Vagina (tissue), 2 donors: ENCODE measurements at regions not wholly inside any gene's neighbourhood (a gene's known extent, or its start where the extent isn't known, plus 50 kb on each side); places are given as distances from the start of the nearest gene placed in this dataset.

ENCODE experiments used
- DNase-seq, 2 donors: peaks; one replicate each; pipeline ENCODE4 v3.0.0-alpha.2; 2017; ENCODE audit errors: extremely low spot score in 2 of 2
- H3K27ac ChIP-seq: fragments of 200-600 bp; sonication (generic); one replicate; pipeline ENCODE4 v1.5.1; 2019
- H3K27me3 ChIP-seq: fragments of 200-600 bp; sonication (generic); one replicate; pipeline ENCODE4 v1.5.1; 2019
- H3K36me3 ChIP-seq, 2 donors: fragments of 200-600 bp; sonication (generic); one replicate each; pipeline ENCODE4 v1.5.1; 2017 to 2019
- H3K4me1 ChIP-seq: fragments of 200-600 bp; sonication (generic); one replicate; pipeline ENCODE4 v1.5.1; 2019
- H3K4me3 ChIP-seq, 2 donors: fragments of 200-600 bp; sonication (generic); 1 replicate in 1 of 2; 2 replicates in 1 of 2; pipeline ENCODE4 v1.5.1; 2016 to 2019
- H3K9me3 ChIP-seq: fragments of 200-600 bp; sonication (generic); one replicate; pipeline ENCODE4 v1.5.1; 2019
- CTCF ChIP-seq, 3 experiments: fragments of 450-650 bp in 2 of 3; fragments of 200-600 bp in 1 of 3; sonication (generic) in 1 of 3; IDR thresholded peaks; one replicate each; pipeline ENCODE4 v1.5.1; 2017 to 2019; ENCODE audit warnings: antibody characterized with exemption in 3 of 3, mild to moderate bottlenecking in 2 of 3, moderate library complexity in 2 of 3
- POLR2A ChIP-seq, 2 donors: fragments of 450-650 bp; IDR thresholded peaks; one replicate each; pipeline ENCODE4 v1.6.1; 2017; ENCODE audit warnings: antibody characterized with exemption in 2 of 2, mild to moderate bottlenecking in 2 of 2, moderate library complexity in 2 of 2
- POLR2AphosphoS5 ChIP-seq, 2 donors: sonication (generic); formaldehyde crosslinking; IDR thresholded peaks; one replicate each; pipeline ENCODE4 v1.9.0; 2017; ENCODE audit warnings: antibody characterized with exemption in 2 of 2, mild to moderate bottlenecking in 2 of 2, low read depth in 1 of 2; ENCODE audit not compliant: insufficient read depth in 1 of 2
- intact Hi-C: fragments of 100-400 bp; cut with DNase I; formaldehyde crosslinking; loops from one replicate; pipeline ENCODE4 v1.15.1; 2023

- TF ChIP-seq POLR2AphosphoS5 (IDR thresholded peaks at IDR 0.05; ENCODE audit: insufficient read depth in 1 of 2, low read depth in 1 of 2) (no peak), POLR2A (IDR thresholded peaks at IDR 0.05) (no peak), CTCF (IDR thresholded peaks at IDR 0.05) (no peak)
- no peak overlapping the region for H3K27ac ChIP-seq
- intact Hi-C loops, result no loop called here
Measured at GRCh38 chr10:4390219-4390618, 435.8 kb upstream of the AKR1E2 start.

GRCh38 chr10:4385231-4385870, 440.7 kb upstream of the AKR1E2 start:
- TF ChIP-seq POLR2AphosphoS5 (IDR thresholded peaks at IDR 0.05; ENCODE audit: insufficient read depth in 1 of 2, low read depth in 1 of 2), result no peak
- H3K27me3 ChIP-seq, result no peaks in the 10 kb centered on the region
- H3K9me3 ChIP-seq, result no peaks in the 10 kb centered on the region
- H3K36me3 ChIP-seq, result no peaks in the 10 kb centered on the region
- no peak overlapping the region for H3K4me3 ChIP-seq
- DNase-seq, result no peak
- peaks cover 12% of the 10 kb centered on the region for H3K4me1 ChIP-seq
- intact Hi-C loops, result no loop called here
- no peak overlapping the region for H3K27ac ChIP-seq

More at GRCh38 chr10:4390219-4390618, 435.8 kb upstream of the AKR1E2 start:
- Histone ChIP-seq H3K27me3 (no peaks in the 10 kb centered on the region), H3K9me3 (no peaks in the 10 kb centered on the region), H3K36me3 (no peaks in the 10 kb centered on the region), H3K4me3 (no peak overlapping the region), H3K4me1 (no peaks in the 10 kb centered on the region)
- DNase-seq, result no peak

- TF ChIP-seq CTCF (IDR thresholded peaks at IDR 0.05), result no peak
- Histone ChIP-seq H3K4me1 (peaks cover 12% of the 10 kb centered on the region), H3K4me3 (no peak overlapping the region), H3K27ac (no peak overlapping the region), H3K36me3 (no peaks in the 10 kb centered on the region), H3K27me3 (no peaks in the 10 kb centered on the region), H3K9me3 (no peaks in the 10 kb centered on the region)
- intact Hi-C loops, result no loop called here
- DNase-seq, result no peak
Measured at GRCh38 chr10:4384245-4384644, 441.8 kb upstream of the AKR1E2 start.

GRCh38 chr10:4383651-4384098, 442.3 kb upstream of the AKR1E2 start:
- no peaks in the 10 kb centered on the region for H3K9me3 ChIP-seq
- no peaks in the 10 kb centered on the region for H3K36me3 ChIP-seq
- intact Hi-C loops, result no loop called here
- H3K4me1 ChIP-seq, result peaks cover 12% of the 10 kb centered on the region
- H3K4me3 ChIP-seq, result no peak overlapping the region
- H3K27ac ChIP-seq, result no peak overlapping the region
- TF ChIP-seq POLR2A (IDR thresholded peaks at IDR 0.05) (no peak), POLR2AphosphoS5 (IDR thresholded peaks at IDR 0.05; ENCODE audit: insufficient read depth in 1 of 2, low read depth in 1 of 2) (no peak), CTCF (IDR thresholded peaks at IDR 0.05) (no peak)
- no peaks in the 10 kb centered on the region for H3K27me3 ChIP-seq
- no peak for DNase-seq

GRCh38 chr10:4382811-4383210, 443.2 kb upstream of the AKR1E2 start:
- Histone ChIP-seq H3K4me3 (no peak overlapping the region), H3K36me3 (no peaks in the 10 kb centered on the region), H3K9me3 (no peaks in the 10 kb centered on the region), H3K27ac (no peak overlapping the region), H3K27me3 (no peaks in the 10 kb centered on the region), H3K4me1 (peaks cover 12% of the 10 kb centered on the region)
- intact Hi-C loops, result no loop called here
- DNase-seq, result no peak
- no peak for TF ChIP-seq POLR2AphosphoS5 (IDR thresholded peaks at IDR 0.05; ENCODE audit: insufficient read depth in 1 of 2, low read depth in 1 of 2)
- no peak for TF ChIP-seq CTCF (IDR thresholded peaks at IDR 0.05)
- no peak for TF ChIP-seq POLR2A (IDR thresholded peaks at IDR 0.05)
